Small intestine (tissue), 7 donors: ENCODE measurements at regions not wholly inside any gene's neighbourhood (a gene's known extent, or its start where the extent isn't known, plus 50 kb on each side); places are given as distances from the start of the nearest gene placed in this dataset.

Experiments
- DNase-seq, 2 donors: peaks; one replicate each; pipeline versions ENCODE4 v3.0.0 to v3.0.0-alpha.2; 2013
- FAIRE-seq: peaks from 2 replicates; lab custom pipeline; 2012; peaks lifted over from hg19 to GRCh38; lab: Jason Lieb, UNC
- H3K27ac ChIP-seq, 3 donors: one replicate each; pipeline ENCODE4 v1.5.1; 2013; ENCODE audit warnings: low read length in 2 of 3, mild to moderate bottlenecking in 2 of 3, control low read depth in 1 of 3, inconsistent platforms in 1 of 3, low read depth in 1 of 3, moderate library complexity in 1 of 3
- H3K27me3 ChIP-seq, 3 donors: one replicate each; pipeline ENCODE4 v1.6.1; 2013; ENCODE audit warnings: low read length in 3 of 3, inconsistent platforms in 1 of 3; ENCODE audit not compliant: control insufficient read depth in 3 of 3, insufficient read depth in 3 of 3
- H3K36me3 ChIP-seq, 3 donors: one replicate each; pipeline ENCODE4 v1.6.1; 2013; ENCODE audit warnings: low read length in 3 of 3, inconsistent platforms in 1 of 3, low read depth in 1 of 3, mild to moderate bottlenecking in 1 of 3, moderate library complexity in 1 of 3; ENCODE audit not compliant: control insufficient read depth in 3 of 3, insufficient read depth in 2 of 3
- H3K4me1 ChIP-seq, 3 donors: one replicate each; pipeline ENCODE4 v1.6.1; 2013; ENCODE audit warnings: low read length in 2 of 3, inconsistent platforms in 1 of 3, low read depth in 1 of 3, mild to moderate bottlenecking in 1 of 3, moderate library complexity in 1 of 3; ENCODE audit not compliant: control insufficient read depth in 3 of 3, insufficient read depth in 2 of 3
- H3K4me3 ChIP-seq, 3 donors: one replicate each; pipeline ENCODE4 v1.5.1; 2013; ENCODE audit warnings: low read length in 3 of 3, control low read depth in 1 of 3, inconsistent platforms in 1 of 3, low read depth in 1 of 3, mild to moderate bottlenecking in 1 of 3, moderate library complexity in 1 of 3
- H3K9me3 ChIP-seq, 2 donors: one replicate each; pipeline ENCODE4 v1.6.1; 2013; ENCODE audit warnings: low read depth in 1 of 2, low read length in 1 of 2; ENCODE audit not compliant: control insufficient read depth in 2 of 2, insufficient read depth in 1 of 2
- WGBS, 3 donors: extraction: QIAGEN DNeasy Blood & Tissue Kit; methylation state at CpG; one replicate each; pipeline ENCODE4 v1.1.7; 2013; 5-methylcytosine and 5-hydroxymethylcytosine counted together
- donor health status: healthy with polysubstance abuse.
- donor health status: control.
- donor health status: control.
- donor health status: Bipolar disorder and iron deficiency.
- donor health status: healthy.

DNA sequence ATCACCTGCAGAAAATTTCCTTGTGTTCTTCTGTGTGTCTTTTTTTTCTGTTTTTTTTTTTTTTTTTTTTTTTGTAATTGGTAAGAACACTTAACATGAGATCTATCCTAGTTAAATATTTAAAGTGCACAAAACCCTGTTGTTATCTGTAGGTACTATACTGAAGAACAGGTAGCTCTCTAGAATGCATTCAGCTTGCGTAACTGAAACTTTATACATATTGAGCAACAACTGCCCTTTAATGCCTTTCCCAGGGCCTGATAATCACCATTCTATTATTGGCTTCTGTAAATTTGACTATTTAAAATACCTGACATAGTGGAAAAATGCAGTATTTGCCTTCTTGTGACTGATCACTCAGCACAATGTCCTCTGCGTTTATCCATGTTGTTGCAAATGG is 701.8 kb downstream of the SUCLG1 start:
- Histone ChIP-seq H3K4me1 (no peaks in the 10 kb centered on the region), H3K4me3 (no peak overlapping the region), H3K36me3 (no peaks in the 10 kb centered on the region), H3K27me3 (no peaks in the 10 kb centered on the region), H3K27ac (no peak overlapping the region), H3K9me3 (peaks cover 0 to 4% of the 10 kb centered on the region in 2 donors)
- FAIRE-seq, result no peak
- no peak for DNase-seq
- 85 to 91% (median 87%) methylated on average over 2 of the region's 2 CpGs for WGBS, 3 donors

DNA sequence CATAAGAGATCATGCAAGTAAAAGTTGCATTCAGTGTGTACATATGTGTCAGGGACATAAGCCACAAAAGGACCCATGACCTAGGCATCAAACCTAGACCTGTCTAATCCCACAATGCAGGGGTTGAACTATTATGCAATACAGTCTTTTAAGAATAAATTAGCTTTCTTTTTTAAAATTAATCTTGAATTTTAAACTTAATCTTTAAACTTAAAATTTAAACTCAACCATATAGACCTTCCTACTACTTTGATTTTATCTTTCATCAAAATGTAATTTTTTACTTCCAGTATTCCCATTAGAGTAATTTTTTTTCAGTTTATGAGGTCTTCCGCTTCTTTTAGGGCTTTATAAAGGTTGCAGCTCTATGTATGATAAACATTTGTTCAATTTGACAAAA is 702.9 kb downstream of the SUCLG1 start:
- peaks cover 0 to under 1% of the 10 kb centered on the region in 2 donors for H3K9me3 ChIP-seq
- H3K27me3 ChIP-seq, result no peaks in the 10 kb centered on the region
- FAIRE-seq, result no peak
- no peaks in the 10 kb centered on the region for H3K4me1 ChIP-seq
- no peak overlapping the region for H3K4me3 ChIP-seq
- 87 to 95% (median 92%) methylated on average over 1 of the region's 1 CpG for WGBS, 3 donors
- no peak overlapping the region for H3K27ac ChIP-seq
- DNase-seq, result no peak
- H3K36me3 ChIP-seq, result no peaks in the 10 kb centered on the region

DNA sequence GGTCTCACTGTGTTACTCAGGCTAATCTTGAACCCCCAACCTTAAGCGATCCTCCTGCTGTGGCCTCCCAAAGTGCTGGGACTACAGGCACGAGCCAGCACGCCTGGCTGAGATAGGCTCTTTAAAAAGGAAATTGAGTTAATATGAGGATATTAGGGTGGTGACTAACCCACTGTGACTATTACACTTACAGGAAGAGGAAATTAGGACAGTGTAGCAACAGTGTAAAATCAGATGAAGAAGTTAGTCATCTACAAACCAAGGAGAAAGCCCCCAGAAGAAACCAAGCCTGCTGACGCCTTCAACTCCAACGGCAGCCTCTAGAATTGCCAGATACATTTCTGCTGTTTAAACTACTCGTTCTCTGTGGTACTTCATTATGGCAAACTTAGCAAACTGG is 711.9 kb downstream of the SUCLG1 start:
- no peak overlapping the region for H3K27ac ChIP-seq
- WGBS, 3 donors, result 83 to 91% (median 86%) methylated on average over 6 of the region's 6 CpGs
- H3K36me3 ChIP-seq, result no peaks in the 10 kb centered on the region
- no peaks in the 10 kb centered on the region for H3K9me3 ChIP-seq
- H3K4me3 ChIP-seq, result no peak overlapping the region
- no peaks in the 10 kb centered on the region for H3K4me1 ChIP-seq
- no peaks in the 10 kb centered on the region for H3K27me3 ChIP-seq
- DNase-seq (no peak), FAIRE-seq (no peak)

GRCh38 chr2:83744855-83745254 is 714.2 kb downstream of the SUCLG1 start:
- Histone ChIP-seq H3K4me1 (no peaks in the 10 kb centered on the region), H3K27me3 (no peaks in the 10 kb centered on the region), H3K36me3 (no peaks in the 10 kb centered on the region), H3K4me3 (no peak overlapping the region), H3K27ac (no peak overlapping the region), H3K9me3 (peaks cover 0 to 13% of the 10 kb centered on the region in 2 donors)
- FAIRE-seq (no peak), DNase-seq (no peak)
- WGBS, 3 donors, result 82 to 92% (median 83%) methylated on average over 4 of the region's 4 CpGs

- no peaks in the 10 kb centered on the region for H3K4me1 ChIP-seq
- WGBS, 3 donors, result 44 to 51% (median 46%) methylated on average over 2 of the region's 2 CpGs
- no peak for FAIRE-seq
- H3K36me3 ChIP-seq, result no peaks in the 10 kb centered on the region
- no peak overlapping the region for H3K27ac ChIP-seq
- peaks cover 0 to 13% of the 10 kb centered on the region in 2 donors for H3K9me3 ChIP-seq
- DNase-seq, result no peak
- no peaks in the 10 kb centered on the region for H3K27me3 ChIP-seq
- H3K4me3 ChIP-seq, result no peak overlapping the region
Measured at GRCh38 chr2:83742117-83742782, 716.8 kb downstream of the SUCLG1 start.

DNA sequence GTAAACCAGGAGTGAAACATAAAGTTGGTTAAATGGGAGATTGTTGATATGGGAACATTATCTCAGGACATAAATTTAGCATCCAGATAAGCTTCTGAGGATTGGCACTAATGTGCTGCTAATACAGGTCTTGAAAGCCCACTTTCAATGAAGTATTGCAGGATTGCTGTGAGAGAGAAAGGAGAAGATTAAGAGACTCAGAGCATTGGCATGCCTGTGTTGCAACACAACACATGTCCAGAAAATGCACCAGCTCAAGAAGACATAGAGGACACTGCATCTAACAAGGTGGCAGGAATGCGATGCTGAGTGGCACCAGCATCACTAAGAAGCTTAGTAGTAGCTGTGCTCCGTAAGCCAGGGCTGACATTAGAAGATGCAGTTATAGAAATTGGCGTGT is 728.9 kb downstream of the SUCLG1 start:
- Histone ChIP-seq H3K36me3 (no peaks in the 10 kb centered on the region), H3K4me3 (no peak overlapping the region), H3K9me3 (no peaks in the 10 kb centered on the region), H3K27me3 (no peaks in the 10 kb centered on the region), H3K27ac (no peak overlapping the region), H3K4me1 (no peaks in the 10 kb centered on the region)
- 78 to 86% (median 81%) methylated on average over 3 of the region's 3 CpGs for WGBS, 3 donors
- DNase-seq (no peak), FAIRE-seq (no peak)

DNA sequence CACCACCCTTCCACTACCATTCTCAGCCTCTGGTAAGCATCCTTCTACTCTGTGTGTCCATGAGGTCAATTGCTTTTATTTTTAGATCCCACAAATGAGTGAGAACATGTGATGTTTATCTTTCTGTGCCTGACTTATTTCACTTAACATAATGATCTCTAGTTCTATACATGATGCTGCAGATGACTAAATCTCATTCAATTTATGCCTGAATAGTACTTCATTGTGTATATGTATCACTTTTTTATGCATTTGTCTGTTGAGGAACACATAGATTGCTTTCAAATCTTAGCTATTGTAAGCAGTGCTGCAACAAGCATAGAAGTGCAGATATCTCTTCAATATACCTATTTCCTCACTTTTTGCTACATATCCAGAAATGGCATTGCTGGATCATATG is 733.3 kb downstream of the SUCLG1 start:
- no peak for FAIRE-seq
- no peak overlapping the region for H3K4me3 ChIP-seq

DNA sequence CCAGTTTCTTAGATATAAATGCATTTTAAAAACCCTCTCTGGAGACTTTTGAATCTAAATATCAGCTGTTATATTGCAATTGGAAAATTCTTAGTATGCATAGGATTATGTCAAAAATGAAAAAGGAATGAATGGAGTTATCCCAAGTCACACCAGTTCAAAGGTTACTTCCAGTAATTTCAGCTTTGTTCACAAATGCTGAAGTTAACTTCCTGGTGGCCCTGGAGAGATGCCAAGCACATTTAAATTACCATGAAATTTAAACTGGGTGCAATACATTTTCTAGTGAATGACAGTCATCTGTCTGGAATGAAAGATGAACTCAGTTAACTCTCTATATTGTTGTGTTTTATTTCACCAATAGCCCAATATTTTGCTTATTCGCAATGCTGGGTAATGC is 753.9 kb downstream of the SUCLG1 start:
- no peaks in the 10 kb centered on the region for H3K36me3 ChIP-seq
- no peaks in the 10 kb centered on the region for H3K4me1 ChIP-seq
- no peaks in the 10 kb centered on the region for H3K9me3 ChIP-seq
- no peak overlapping the region for H3K4me3 ChIP-seq
- H3K27ac ChIP-seq, result no peak overlapping the region
- WGBS, 3 donors, result 16 to 67% (median 31%) methylated on average over 1 of the region's 1 CpG
- no peak for DNase-seq
- no peaks in the 10 kb centered on the region for H3K27me3 ChIP-seq
- no peak for FAIRE-seq

More for the DNA sequence above, 733.3 kb downstream of the SUCLG1 start:
- no peaks in the 10 kb centered on the region for H3K9me3 ChIP-seq
- H3K27ac ChIP-seq, result no peak overlapping the region
- DNase-seq, result no peak
- no peaks in the 10 kb centered on the region for H3K27me3 ChIP-seq
- no peaks in the 10 kb centered on the region for H3K36me3 ChIP-seq
- no peaks in the 10 kb centered on the region for H3K4me1 ChIP-seq

GRCh38 chr2:83703598-83703997 is 755.5 kb downstream of the SUCLG1 start:
- H3K27me3 ChIP-seq, result no peaks in the 10 kb centered on the region
- no peak overlapping the region for H3K4me3 ChIP-seq
- no peaks in the 10 kb centered on the region for H3K4me1 ChIP-seq
- DNase-seq (no peak), FAIRE-seq (no peak)
- no peaks in the 10 kb centered on the region for H3K36me3 ChIP-seq
- H3K27ac ChIP-seq, result no peak overlapping the region
- H3K9me3 ChIP-seq, result no peaks in the 10 kb centered on the region
- 62 to 82% (median 76%) methylated on average over 1 of the region's 1 CpG for WGBS, 3 donors
